Body of pancreas (tissue), 4 donors: ENCODE measurements at regions not wholly inside any gene's neighbourhood (a gene's known extent, or its start where the extent isn't known, plus 50 kb on each side); places are given as distances from the start of the nearest gene placed in this dataset.

Experiments
- ATAC-seq: fragments of 150-250 bp; one replicate; pipeline ENCODE4 v1.9.1; 2016
- DNase-seq, 4 donors: peaks; one replicate each; pipeline ENCODE4 v3.0.0-alpha.2; 2019
- H3K27ac ChIP-seq, 4 donors: fragments of 200-600 bp; sonication (generic); 1 replicate in 3 of 4; 2 replicates in 1 of 4; pipeline versions ENCODE4 v1.5.1 to v1.6.1; 2016 to 2019; ENCODE audit warnings: mild to moderate bottlenecking in 1 of 4, mixed read lengths in 1 of 4, moderate library complexity in 1 of 4
- H3K27me3 ChIP-seq, 2 donors: fragments of 200-600 bp; sonication (generic); one replicate each; pipeline ENCODE4 v1.6.0; 2016; ENCODE audit warnings: mild to moderate bottlenecking in 1 of 2
- H3K36me3 ChIP-seq, 2 donors: fragments of 200-600 bp; sonication (generic); replicated peaks in 1 of 2; 2 replicates each; pipeline ENCODE4 v1.5.1; 2016; ENCODE audit warnings: low read depth in 2 of 2; ENCODE audit not compliant: insufficient read depth in 1 of 2
- H3K4me1 ChIP-seq: fragments of 200-600 bp; sonication (generic); one replicate; pipeline ENCODE4 v1.6.0; 2016
- H3K4me3 ChIP-seq, 2 donors: fragments of 200-600 bp; sonication (generic); 1 replicate in 1 of 2; 2 replicates in 1 of 2; pipeline ENCODE4 v1.5.1; 2016 to 2019
- H3K9me3 ChIP-seq, 3 donors: fragments of 200-600 bp; sonication (generic); 1 replicate in 2 of 3; 2 replicates in 1 of 3; pipeline ENCODE4 v1.5.1; 2016
- POLR2A ChIP-seq, 3 donors: fragments of 450-650 bp; IDR thresholded peaks; one replicate each; pipeline ENCODE4 v1.6.1; 2016; ENCODE audit warnings: antibody characterized with exemption in 3 of 3, mild to moderate bottlenecking in 2 of 3
- WGBS, 2 donors: methylation state at CpG; one replicate each; pipeline ENCODE4 v1.1.5; 2017; 5-methylcytosine and 5-hydroxymethylcytosine counted together
- intact Hi-C: fragments of 100-400 bp; cut with DNase I; formaldehyde crosslinking; loops from one replicate; pipeline ENCODE4 v1.15.1; 2023
- TF ChIP-seq, protein P1 (sequence below), 7 experiments: fragments of 450-650 bp in 4 of 7; fragments of 200-600 bp in 3 of 7; sonication (generic) in 3 of 7; IDR thresholded peaks; one replicate each; pipeline ENCODE4 v1.5.1; 2016 to 2019; ENCODE audit warnings: antibody characterized with exemption in 7 of 7

DNA sequence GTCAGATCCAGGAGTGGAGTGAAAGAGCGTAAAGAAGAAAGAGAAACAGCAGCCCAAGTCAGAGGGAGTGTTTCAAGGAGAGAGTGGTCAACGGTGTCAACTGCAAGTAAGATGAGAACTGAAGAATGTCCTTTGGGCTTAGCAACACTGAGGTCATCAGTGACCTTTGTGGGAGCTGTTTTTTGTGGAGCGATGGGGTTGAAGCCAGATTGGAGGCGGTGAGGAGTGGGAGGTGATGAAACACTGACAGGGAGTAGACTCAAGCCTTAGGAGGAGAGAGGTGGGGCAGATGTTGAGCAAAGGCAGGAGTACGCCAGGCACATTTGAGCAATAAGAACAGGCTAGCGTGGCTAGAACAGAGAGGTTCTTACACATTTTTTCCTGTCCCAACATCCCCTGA is 103.7 kb upstream of the GNAO1 start:
- H3K9me3 ChIP-seq = peaks cover 0 to under 1% (median 0%) of the 10 kb centered on the region in 3 donors
- H3K4me1 ChIP-seq = no peaks in the 10 kb centered on the region
- WGBS, 2 donors = 61 to 74% methylated on average over 6 of the region's 6 CpGs
- H3K27me3 ChIP-seq = no peaks in the 10 kb centered on the region
- DNase-seq = peak in 1 of 4 donors; percentile 3
- no peaks in the 10 kb centered on the region for H3K36me3 ChIP-seq
- ATAC-seq = no peak
- H3K27ac ChIP-seq = no peak overlapping the region
- intact Hi-C loops = no loop called here
- TF ChIP-seq POLR2A (IDR thresholded peaks at IDR 0.05) = no peak
- TF ChIP-seq, protein P1, sequence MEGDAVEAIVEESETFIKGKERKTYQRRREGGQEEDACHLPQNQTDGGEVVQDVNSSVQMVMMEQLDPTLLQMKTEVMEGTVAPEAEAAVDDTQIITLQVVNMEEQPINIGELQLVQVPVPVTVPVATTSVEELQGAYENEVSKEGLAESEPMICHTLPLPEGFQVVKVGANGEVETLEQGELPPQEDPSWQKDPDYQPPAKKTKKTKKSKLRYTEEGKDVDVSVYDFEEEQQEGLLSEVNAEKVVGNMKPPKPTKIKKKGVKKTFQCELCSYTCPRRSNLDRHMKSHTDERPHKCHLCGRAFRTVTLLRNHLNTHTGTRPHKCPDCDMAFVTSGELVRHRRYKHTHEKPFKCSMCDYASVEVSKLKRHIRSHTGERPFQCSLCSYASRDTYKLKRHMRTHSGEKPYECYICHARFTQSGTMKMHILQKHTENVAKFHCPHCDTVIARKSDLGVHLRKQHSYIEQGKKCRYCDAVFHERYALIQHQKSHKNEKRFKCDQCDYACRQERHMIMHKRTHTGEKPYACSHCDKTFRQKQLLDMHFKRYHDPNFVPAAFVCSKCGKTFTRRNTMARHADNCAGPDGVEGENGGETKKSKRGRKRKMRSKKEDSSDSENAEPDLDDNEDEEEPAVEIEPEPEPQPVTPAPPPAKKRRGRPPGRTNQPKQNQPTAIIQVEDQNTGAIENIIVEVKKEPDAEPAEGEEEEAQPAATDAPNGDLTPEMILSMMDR (IDR thresholded peaks at IDR 0.05) = no peak
- H3K4me3 ChIP-seq = no peak overlapping the region

DNA sequence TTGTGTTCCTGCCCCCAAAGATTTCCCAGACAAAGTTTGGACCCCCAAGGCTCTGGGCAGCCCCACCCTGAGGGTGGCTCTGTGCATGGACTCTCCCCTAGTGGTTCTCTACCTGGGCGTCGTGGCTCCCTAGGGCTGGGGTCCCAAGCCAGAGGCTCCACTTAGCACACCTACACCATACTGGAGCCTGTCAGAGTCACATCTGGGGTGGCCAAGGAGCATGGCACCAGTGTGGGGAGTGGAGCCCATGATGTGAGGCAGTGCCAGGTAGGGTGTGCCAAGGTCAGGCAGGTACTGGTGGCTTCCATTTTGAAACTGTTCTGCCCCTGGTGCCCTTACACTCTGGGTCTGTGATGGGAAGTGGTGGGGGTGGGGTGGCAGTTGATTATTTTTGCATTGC is 109.9 kb upstream of the GNAO1 start:
- Histone ChIP-seq H3K9me3 (peaks cover 0 to 7% (median 0%) of the 10 kb centered on the region in 3 donors), H3K4me3 (no peak overlapping the region), H3K27me3 (no peaks in the 10 kb centered on the region), H3K27ac (no peak overlapping the region), H3K4me1 (no peaks in the 10 kb centered on the region), H3K36me3 (no peaks in the 10 kb centered on the region)
- 93% methylated on average over 2 of the region's 2 CpGs; no CpG with 5 or more reads in 1 of the 2 donors for WGBS, 2 donors
- TF ChIP-seq, protein P1 (IDR thresholded peaks at IDR 0.05) = no peak
- TF ChIP-seq POLR2A (IDR thresholded peaks at IDR 0.05) = no peak
- intact Hi-C loops = no loop called here
- DNase-seq = no peak
- no peak for ATAC-seq

- Histone ChIP-seq H3K27me3 (peaks cover 0 to 4% of the 10 kb centered on the region in 2 donors), H3K4me1 (no peaks in the 10 kb centered on the region), H3K27ac (no peak overlapping the region), H3K4me3 (no peak overlapping the region), H3K36me3 (no peaks in the 10 kb centered on the region), H3K9me3 (no peaks in the 10 kb centered on the region)
- WGBS, 2 donors = 57 to 62% methylated on average over 11 of the region's 11 CpGs
- no peak for DNase-seq
- TF ChIP-seq POLR2A (IDR thresholded peaks at IDR 0.05) = no peak
- TF ChIP-seq, protein P1 (IDR thresholded peaks at IDR 0.05) = no peak
- ATAC-seq = no peak
- intact Hi-C loops = no loop called here
These were observed 115.4 kb upstream of the GNAO1 start for GRCh38 chr16:56075732-56076388.

GRCh38 chr16:56073508-56073907 is 117.8 kb upstream of the GNAO1 start:
- TF ChIP-seq POLR2A (IDR thresholded peaks at IDR 0.05) = no peak
- TF ChIP-seq, protein P1 (IDR thresholded peaks at IDR 0.05) = no peak
- Histone ChIP-seq H3K9me3 (no peaks in the 10 kb centered on the region), H3K4me3 (no peak overlapping the region), H3K4me1 (no peaks in the 10 kb centered on the region), H3K36me3 (no peaks in the 10 kb centered on the region), H3K27me3 (peaks cover 0 to 4% of the 10 kb centered on the region in 2 donors), H3K27ac (no peak overlapping the region)
- ATAC-seq (no peak), DNase-seq (no peak)
- WGBS, 2 donors = 50 to 59% methylated on average over 4 of the region's 4 CpGs
- intact Hi-C loops = no loop called here

DNA sequence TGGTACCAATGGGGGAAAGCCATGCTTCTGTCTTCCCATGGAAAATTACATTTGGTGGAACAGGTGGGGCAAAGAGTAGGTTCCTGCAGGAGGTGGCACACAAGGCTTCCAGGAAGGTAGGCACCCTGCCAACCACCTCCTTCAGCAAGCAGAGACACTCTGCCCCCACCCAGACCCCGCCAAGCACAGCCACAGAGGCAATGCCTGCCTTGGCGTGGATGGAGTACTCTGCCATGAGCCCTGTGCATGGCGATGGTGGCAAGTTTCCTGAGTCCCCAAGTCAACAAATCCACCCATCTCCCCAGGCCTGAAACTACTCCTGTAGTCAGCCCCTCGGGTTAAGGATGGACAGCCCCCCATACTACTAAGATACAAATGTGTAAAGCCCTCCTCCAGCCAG is 119.2 kb upstream of the GNAO1 start:
- ATAC-seq (no peak), DNase-seq (no peak)
- Histone ChIP-seq H3K9me3 (no peaks in the 10 kb centered on the region), H3K27me3 (peaks cover 0 to 4% of the 10 kb centered on the region in 2 donors), H3K4me3 (no peak overlapping the region), H3K36me3 (no peaks in the 10 kb centered on the region), H3K27ac (no peak overlapping the region), H3K4me1 (no peaks in the 10 kb centered on the region)
- intact Hi-C loops = no loop called here
- 44 to 52% methylated on average over 2 to 4 of the region's 4 CpGs for WGBS, 2 donors
- no peak for TF ChIP-seq POLR2A (IDR thresholded peaks at IDR 0.05)
- TF ChIP-seq, protein P1 (IDR thresholded peaks at IDR 0.05) = no peak
